ENCODE measurements at regions not wholly inside any gene's neighbourhood (a gene's known extent, or its start where the extent isn't known, plus 50 kb on each side); places are given as distances from the start of the nearest gene placed in this dataset.

DNA sequence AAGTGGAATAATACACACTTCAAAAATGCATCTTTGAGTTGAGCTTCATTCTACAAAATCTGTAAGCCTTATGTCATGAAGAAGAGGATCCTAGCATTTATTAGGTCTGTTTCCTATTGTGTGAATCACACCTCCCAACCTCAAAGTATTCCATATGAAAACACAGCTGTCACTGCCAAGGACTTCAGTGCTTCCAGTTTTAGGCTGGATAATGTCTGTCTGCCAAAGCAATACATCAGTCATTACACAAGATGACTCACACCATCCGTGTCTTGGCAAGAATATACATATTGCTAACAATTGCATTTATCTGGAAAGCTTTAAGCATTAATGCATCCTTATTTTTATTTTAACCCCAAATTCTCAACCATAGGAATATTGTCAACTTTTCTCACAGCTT is 125.7 kb upstream of the TMPRSS15 start:
- Mint-ChIP-seq H3K27me3 (ENCODE audit: insufficient read depth, unreplicated experiment) (no peaks in the 10 kb centered on the region), H3K4me1 (ENCODE audit: insufficient read depth, unreplicated experiment) (peaks cover 6% of the 10 kb centered on the region), H3K9me3 (ENCODE audit: unreplicated experiment) (no peaks in the 10 kb centered on the region), H3K4me3 (ENCODE audit: unreplicated experiment) (no peak overlapping the region), H3K27ac (ENCODE audit: low read depth, unreplicated experiment) (no peak overlapping the region), H3K36me3 (ENCODE audit: insufficient read depth, unreplicated experiment) (no peaks in the 10 kb centered on the region)
- no TSS peak for BruUV-seq (replicated peaks)
- CTCF ChIA-PET, result interaction anchor here (1.3 kb wide), 1 partner anchor 23 kb away, joined by 3 read pairs; no protein-coding TSS in a partner anchor
- POLR2A ChIA-PET, result interaction anchor here (0.5 to 1.3 kb wide), 10 partner anchors 10 to 1093 kb away, joined by 3 to 7 read pairs (median 3); no protein-coding TSS in a partner anchor
- intact Hi-C loops (cut with micrococcal nuclease), result no loop called here
- TF ChIP-seq, protein P1, sequence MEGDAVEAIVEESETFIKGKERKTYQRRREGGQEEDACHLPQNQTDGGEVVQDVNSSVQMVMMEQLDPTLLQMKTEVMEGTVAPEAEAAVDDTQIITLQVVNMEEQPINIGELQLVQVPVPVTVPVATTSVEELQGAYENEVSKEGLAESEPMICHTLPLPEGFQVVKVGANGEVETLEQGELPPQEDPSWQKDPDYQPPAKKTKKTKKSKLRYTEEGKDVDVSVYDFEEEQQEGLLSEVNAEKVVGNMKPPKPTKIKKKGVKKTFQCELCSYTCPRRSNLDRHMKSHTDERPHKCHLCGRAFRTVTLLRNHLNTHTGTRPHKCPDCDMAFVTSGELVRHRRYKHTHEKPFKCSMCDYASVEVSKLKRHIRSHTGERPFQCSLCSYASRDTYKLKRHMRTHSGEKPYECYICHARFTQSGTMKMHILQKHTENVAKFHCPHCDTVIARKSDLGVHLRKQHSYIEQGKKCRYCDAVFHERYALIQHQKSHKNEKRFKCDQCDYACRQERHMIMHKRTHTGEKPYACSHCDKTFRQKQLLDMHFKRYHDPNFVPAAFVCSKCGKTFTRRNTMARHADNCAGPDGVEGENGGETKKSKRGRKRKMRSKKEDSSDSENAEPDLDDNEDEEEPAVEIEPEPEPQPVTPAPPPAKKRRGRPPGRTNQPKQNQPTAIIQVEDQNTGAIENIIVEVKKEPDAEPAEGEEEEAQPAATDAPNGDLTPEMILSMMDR (IDR thresholded peaks at IDR 0.05; ENCODE audit: unreplicated experiment), result no peak
- DNase-seq (ENCODE audit: unreplicated experiment), result peak; percentile 96

DNA sequence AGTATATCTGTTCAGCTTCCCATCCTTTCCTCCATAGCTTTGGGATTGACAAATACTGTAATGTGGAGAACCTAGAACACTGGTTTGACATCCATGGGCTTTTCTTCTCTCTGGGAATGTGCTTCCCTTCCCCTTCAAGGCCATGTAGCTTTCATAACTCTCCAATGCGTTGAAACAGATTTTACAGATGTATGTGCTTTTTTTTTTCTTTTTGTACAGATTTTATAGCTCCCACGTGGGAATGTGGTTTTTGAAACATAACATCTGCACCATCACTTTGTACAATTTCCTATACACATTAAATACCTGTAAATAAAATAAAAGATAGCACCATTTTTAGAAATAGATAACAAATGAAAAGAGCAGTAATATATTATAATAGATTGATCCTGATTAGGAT is 138.5 kb upstream of the TMPRSS15 start:
- Mint-ChIP-seq H3K36me3 (ENCODE audit: insufficient read depth, unreplicated experiment) (no peaks in the 10 kb centered on the region), H3K9me3 (ENCODE audit: unreplicated experiment) (no peaks in the 10 kb centered on the region)
- no TSS peak for BruUV-seq (replicated peaks)

DNA sequence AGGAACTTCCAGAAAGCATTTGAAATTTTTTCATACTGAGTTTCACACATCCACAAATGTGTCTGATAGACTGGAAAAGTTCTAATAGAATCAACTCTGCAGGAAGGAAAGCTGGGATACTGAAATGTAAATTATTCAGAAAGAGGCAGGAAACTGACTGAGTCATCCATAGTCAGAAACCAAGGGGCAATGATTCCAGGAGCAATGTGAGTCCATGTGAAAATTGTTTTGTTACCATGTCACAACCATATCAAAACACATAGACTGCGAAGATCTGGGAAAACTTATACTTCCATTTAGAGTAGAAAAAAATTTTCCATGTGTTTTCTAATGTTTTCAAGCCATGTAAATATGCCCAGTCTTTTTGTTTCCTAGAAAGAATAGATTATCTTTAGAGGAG is 142.3 kb upstream of the TMPRSS15 start:
- POLR2A ChIA-PET, result no interaction called here
- Mint-ChIP-seq H3K27ac (ENCODE audit: low read depth, unreplicated experiment) (no peak overlapping the region), H3K4me1 (ENCODE audit: insufficient read depth, unreplicated experiment) (peaks cover 5% of the 10 kb centered on the region), H3K36me3 (ENCODE audit: insufficient read depth, unreplicated experiment) (no peaks in the 10 kb centered on the region), H3K9me3 (ENCODE audit: unreplicated experiment) (no peaks in the 10 kb centered on the region), H3K4me3 (ENCODE audit: unreplicated experiment) (no peak overlapping the region), H3K27me3 (ENCODE audit: insufficient read depth, unreplicated experiment) (peaks cover 24% of the 10 kb centered on the region)
- peak; percentile 28 for DNase-seq (ENCODE audit: unreplicated experiment)
- intact Hi-C loops (cut with micrococcal nuclease), result no loop called here
- CTCF ChIA-PET, result no interaction called here
- TF ChIP-seq, protein P1 (IDR thresholded peaks at IDR 0.05; ENCODE audit: unreplicated experiment), result no peak
- no TSS peak for BruUV-seq (replicated peaks)

More for the DNA sequence above, 138.5 kb upstream of the TMPRSS15 start:
- intact Hi-C loops (cut with micrococcal nuclease), result no loop called here
- DNase-seq (ENCODE audit: unreplicated experiment), result no peak
- TF ChIP-seq, protein P1 (IDR thresholded peaks at IDR 0.05; ENCODE audit: unreplicated experiment), result no peak
- peaks cover 44% of the 10 kb centered on the region for H3K27me3 Mint-ChIP-seq (ENCODE audit: insufficient read depth, unreplicated experiment)
- POLR2A ChIA-PET, result interaction anchor here (1.3 kb wide), 1 partner anchor 13 kb away, joined by 3 read pairs; no protein-coding TSS in a partner anchor
- H3K4me1 Mint-ChIP-seq (ENCODE audit: insufficient read depth, unreplicated experiment), result no peaks in the 10 kb centered on the region
- CTCF ChIA-PET, result interaction anchor here (0.6 to 0.7 kb wide), 2 partner anchors 18 to 36 kb away, joined by 3 read pairs; no protein-coding TSS in a partner anchor
- no peak overlapping the region for H3K27ac Mint-ChIP-seq (ENCODE audit: low read depth, unreplicated experiment)
- no peak overlapping the region for H3K4me3 Mint-ChIP-seq (ENCODE audit: unreplicated experiment)

DNA sequence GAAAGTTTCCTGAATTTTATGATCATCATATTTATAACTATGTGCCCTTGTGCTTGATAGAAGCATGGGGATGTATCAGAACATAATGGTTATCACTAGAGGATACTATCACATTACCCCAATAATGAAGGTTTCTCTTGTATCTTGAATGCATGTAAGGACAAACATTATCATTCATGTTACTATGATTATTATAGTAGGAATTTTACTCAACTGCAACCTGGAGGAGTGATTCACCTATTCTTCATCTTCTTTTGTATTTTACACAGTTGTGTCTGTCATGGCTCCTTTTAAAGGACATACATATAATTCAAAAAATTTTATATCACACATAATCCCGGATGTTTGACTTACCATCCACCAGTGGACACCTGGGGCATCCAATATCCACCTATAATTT is 143.8 kb upstream of the TMPRSS15 start:
- TF ChIP-seq, protein P1 (IDR thresholded peaks at IDR 0.05; ENCODE audit: unreplicated experiment), result no peak
- ChIA-PET CTCF (interaction anchor here (0.6 kb wide), 1 partner anchor 50 kb away, joined by 3 read pairs; no protein-coding TSS in a partner anchor), POLR2A (no interaction called here)
- H3K4me3 Mint-ChIP-seq (ENCODE audit: unreplicated experiment), result no peak overlapping the region
- peaks cover 14% of the 10 kb centered on the region for H3K27me3 Mint-ChIP-seq (ENCODE audit: insufficient read depth, unreplicated experiment)
- H3K36me3 Mint-ChIP-seq (ENCODE audit: insufficient read depth, unreplicated experiment), result no peaks in the 10 kb centered on the region
- H3K9me3 Mint-ChIP-seq (ENCODE audit: unreplicated experiment), result no peaks in the 10 kb centered on the region
- H3K4me1 Mint-ChIP-seq (ENCODE audit: insufficient read depth, unreplicated experiment), result peaks cover 5% of the 10 kb centered on the region
- intact Hi-C loops (cut with micrococcal nuclease), result no loop called here
- no peak overlapping the region for H3K27ac Mint-ChIP-seq (ENCODE audit: low read depth, unreplicated experiment)
- no TSS peak for BruUV-seq (replicated peaks)
- DNase-seq (ENCODE audit: unreplicated experiment), result no peak
